IPS-15b (cell line): ENCODE measurements at regions not wholly inside any gene's neighbourhood (a gene's known extent, or its start where the extent isn't known, plus 50 kb on each side); places are given as distances from the start of the nearest gene placed in this dataset.
"Not testable (repeated sequence)": the region's sequence is repeated elsewhere in the genome, so short reads cannot be mapped to it uniquely, and the experiment has no call there.

Experiments used
- H3K27me3 ChIP-seq: one replicate; pipeline ENCODE4 v1.6.1; 2013; ENCODE audit warnings: low read length; ENCODE audit not compliant: control insufficient read depth, insufficient read depth
- H3K36me3 ChIP-seq: one replicate; pipeline ENCODE4 v1.6.1; 2013; ENCODE audit warnings: low read length; ENCODE audit not compliant: control insufficient read depth, insufficient read depth
- H3K4me1 ChIP-seq: one replicate; pipeline ENCODE4 v1.6.1; 2013; ENCODE audit warnings: mild to moderate bottlenecking, low read length; ENCODE audit not compliant: control insufficient read depth, insufficient read depth
- H3K4me3 ChIP-seq: one replicate; pipeline ENCODE4 v1.5.1; 2013; ENCODE audit warnings: low read depth, low read length
- H3K9ac ChIP-seq: one replicate; pipeline ENCODE4 v1.6.1; 2013; ENCODE audit warnings: low read depth, mild to moderate bottlenecking, low read length
- H3K9me3 ChIP-seq: one replicate; pipeline ENCODE4 v1.6.1; 2013; ENCODE audit warnings: mild to moderate bottlenecking, low read length; ENCODE audit not compliant: control insufficient read depth, insufficient read depth

DNA sequence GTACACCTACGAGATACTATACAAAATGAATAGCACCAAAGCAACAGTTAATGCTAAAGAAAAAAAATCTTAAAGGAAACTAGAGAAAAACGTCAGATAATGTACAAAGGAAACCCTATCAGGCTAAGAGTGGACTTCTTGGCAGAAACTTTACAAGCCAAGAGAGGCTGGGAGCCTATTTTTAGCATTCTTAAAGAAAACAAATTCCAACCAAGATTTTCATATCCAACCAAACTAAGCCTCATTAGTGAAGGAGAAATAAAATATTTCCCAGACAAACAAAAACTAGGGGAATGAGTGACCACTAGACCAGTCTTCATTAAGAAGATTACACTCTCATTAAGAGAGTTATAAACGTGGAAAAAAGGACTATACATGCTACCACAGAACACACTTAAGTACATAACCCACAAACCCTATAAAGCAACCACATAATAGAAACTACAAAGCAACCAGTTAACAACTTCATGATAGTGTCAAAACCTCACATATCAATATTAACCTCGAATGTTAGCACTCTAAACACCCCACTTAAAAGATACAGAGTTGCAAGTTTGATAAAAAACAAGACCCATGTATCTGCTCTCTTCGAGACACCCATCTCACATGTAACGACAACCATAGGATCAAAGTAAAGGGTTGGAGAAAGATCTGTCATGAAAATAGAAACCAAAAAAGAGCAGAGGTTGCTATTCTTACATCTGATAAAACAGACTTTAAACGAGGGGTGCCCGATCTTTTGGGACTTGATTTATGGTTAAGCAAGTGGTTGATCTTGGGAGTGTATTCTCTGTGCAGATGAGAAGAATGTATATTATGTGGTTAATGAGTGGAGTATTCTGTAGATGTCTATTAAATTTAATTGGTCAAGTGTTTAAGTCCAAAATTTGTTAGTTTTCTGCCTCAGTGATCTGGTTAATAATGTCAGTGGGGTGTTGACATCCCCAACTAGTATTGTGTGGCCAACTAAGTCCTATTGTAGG, 1301.4 kb downstream of the PLA2G4A start:
- no peaks in the 10 kb centered on the region for H3K27me3 ChIP-seq
- no peaks in the 10 kb centered on the region for H3K9me3 ChIP-seq
- no peak overlapping the region for H3K4me3 ChIP-seq
- H3K4me1 ChIP-seq = no peaks in the 10 kb centered on the region
- H3K36me3 ChIP-seq = no peaks in the 10 kb centered on the region
- H3K9ac ChIP-seq = no peak overlapping the region

DNA sequence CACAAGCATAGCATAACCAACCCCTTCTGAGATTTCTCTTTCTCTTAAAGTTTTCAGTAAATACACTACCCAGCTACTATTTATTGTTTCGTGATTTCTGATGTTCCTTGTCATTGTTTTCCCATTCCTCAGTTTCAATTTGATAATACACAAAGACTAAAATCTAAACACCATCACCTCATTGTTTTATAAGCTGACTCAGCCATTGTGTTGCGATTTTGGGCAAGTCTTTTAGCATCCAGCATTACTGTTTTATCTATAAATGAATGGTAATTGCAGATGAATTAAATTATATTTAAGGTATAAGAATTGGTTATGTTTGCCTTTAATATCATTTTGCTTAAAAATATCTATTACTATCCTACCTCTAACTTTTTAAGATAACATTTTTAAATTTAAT, 1308.5 kb downstream of the PLA2G4A start:
- Histone ChIP-seq H3K4me3 (no peak overlapping the region), H3K9ac (no peak overlapping the region), H3K36me3 (no peaks in the 10 kb centered on the region), H3K9me3 (no peaks in the 10 kb centered on the region), H3K4me1 (no peaks in the 10 kb centered on the region), H3K27me3 (no peaks in the 10 kb centered on the region)

DNA sequence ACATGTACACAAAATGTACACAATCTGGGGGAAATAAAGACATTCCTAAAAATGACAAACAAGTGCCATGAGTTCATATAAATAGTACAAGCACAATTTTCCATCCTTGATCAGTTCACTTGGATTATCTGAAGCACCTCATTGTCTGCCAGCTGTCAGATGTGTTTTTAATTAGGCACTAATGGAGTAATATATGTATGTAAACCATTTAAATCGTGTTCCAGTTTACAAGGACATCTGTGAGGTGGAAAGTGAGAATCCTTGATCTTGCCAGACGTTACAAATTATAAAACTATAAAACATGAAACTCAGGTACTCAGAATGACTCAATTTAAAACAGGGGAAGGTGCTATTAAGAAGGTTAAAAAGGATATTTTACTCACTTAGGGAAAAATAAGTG, 1312.2 kb downstream of the PLA2G4A start:
- Histone ChIP-seq H3K9me3 (no peaks in the 10 kb centered on the region), H3K4me1 (no peaks in the 10 kb centered on the region), H3K9ac (no peak overlapping the region), H3K4me3 (no peak overlapping the region), H3K27me3 (no peaks in the 10 kb centered on the region), H3K36me3 (no peaks in the 10 kb centered on the region)

DNA sequence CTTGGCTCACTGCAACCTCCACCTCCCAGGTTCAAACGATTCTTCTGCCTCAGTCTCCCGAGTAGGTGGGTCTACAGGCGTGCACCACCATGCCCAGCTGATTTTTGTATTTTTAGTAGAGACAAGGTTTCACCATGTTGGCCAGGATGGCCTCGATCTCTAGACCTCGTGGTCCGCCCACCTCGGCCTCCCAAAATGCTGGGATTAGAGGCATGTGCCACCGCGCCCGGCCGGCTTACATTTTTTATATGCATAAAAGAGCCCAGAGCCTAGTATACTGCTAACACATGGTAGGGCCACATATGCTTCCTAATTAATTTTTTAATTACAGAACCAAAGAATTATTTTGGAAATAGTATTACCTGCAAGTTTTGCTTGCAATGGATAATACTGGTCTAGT, 1325.4 kb downstream of the PLA2G4A start:
- Histone ChIP-seq H3K4me1 (no peaks in the 10 kb centered on the region), H3K36me3 (no peaks in the 10 kb centered on the region), H3K9me3 (no peaks in the 10 kb centered on the region), H3K27me3 (no peaks in the 10 kb centered on the region), H3K4me3 (no peak overlapping the region), H3K9ac (no peak overlapping the region)

DNA sequence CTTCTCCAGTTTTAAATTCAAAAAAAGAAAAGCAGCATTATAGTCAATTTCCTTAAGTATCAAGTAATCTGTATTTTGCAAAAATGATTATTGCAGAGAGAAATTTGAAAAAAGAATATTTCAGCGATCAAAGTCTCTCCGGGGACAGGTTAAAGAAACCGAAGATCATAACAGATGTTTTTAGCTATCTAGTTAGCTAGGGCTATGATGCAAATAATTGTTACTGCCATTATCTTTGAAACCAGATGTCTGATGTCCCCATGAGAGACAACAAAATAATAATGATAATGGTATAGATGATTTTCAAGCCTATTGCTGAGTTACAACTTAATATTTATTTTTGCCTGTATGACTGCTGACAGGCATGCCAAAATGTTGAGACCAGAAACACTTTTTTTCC, 1326.0 kb downstream of the PLA2G4A start:
- no peaks in the 10 kb centered on the region for H3K36me3 ChIP-seq
- H3K9me3 ChIP-seq = no peaks in the 10 kb centered on the region
- H3K9ac ChIP-seq = no peak overlapping the region
- H3K27me3 ChIP-seq = no peaks in the 10 kb centered on the region
- H3K4me3 ChIP-seq = no peak overlapping the region
- no peaks in the 10 kb centered on the region for H3K4me1 ChIP-seq

DNA sequence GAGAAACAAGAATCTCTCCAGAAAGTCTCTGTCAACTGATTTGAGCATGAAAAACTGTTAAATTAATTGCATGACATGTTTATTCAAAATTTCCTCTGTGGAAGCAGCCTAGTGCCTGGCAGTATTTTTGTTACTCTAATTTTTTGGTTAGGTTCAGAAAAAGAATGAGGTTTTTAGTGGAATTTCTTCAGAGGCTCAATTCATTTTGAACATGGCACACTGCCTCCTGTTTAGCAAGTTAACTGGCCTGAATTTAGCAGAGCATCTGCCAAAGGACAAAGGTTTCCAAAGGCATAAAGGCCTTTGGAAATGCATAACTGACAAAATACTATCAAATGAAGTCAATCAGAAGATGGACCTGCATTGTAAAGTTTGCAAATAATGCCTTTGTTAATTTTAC, 1326.5 kb downstream of the PLA2G4A start:
- H3K4me3 ChIP-seq = no peak overlapping the region
- H3K27me3 ChIP-seq = no peaks in the 10 kb centered on the region
- H3K4me1 ChIP-seq = no peaks in the 10 kb centered on the region
- no peak overlapping the region for H3K9ac ChIP-seq
- no peaks in the 10 kb centered on the region for H3K9me3 ChIP-seq
- H3K36me3 ChIP-seq = no peaks in the 10 kb centered on the region

DNA sequence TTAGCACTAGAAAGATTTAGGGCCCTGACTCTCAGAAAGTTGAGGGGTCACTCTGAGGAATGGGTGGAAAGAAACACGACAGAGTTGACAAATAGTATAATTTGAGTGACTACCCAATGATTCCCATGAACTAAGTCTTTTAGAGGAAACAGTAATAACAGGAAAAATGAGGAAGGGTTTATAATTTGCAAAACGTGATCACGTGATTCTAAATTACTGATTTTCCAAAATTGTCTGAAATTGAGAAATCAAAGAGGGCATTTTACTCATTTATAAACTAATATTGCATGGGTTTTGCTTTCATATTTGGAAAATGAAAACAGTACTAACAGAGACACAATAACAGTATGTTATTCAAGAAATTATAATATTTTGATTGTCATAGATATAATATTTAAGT, 1335.7 kb downstream of the PLA2G4A start:
- no peak overlapping the region for H3K4me3 ChIP-seq
- H3K4me1 ChIP-seq = no peaks in the 10 kb centered on the region
- no peak overlapping the region for H3K9ac ChIP-seq
- H3K9me3 ChIP-seq = no peaks in the 10 kb centered on the region
- no peaks in the 10 kb centered on the region for H3K36me3 ChIP-seq
- no peaks in the 10 kb centered on the region for H3K27me3 ChIP-seq

DNA sequence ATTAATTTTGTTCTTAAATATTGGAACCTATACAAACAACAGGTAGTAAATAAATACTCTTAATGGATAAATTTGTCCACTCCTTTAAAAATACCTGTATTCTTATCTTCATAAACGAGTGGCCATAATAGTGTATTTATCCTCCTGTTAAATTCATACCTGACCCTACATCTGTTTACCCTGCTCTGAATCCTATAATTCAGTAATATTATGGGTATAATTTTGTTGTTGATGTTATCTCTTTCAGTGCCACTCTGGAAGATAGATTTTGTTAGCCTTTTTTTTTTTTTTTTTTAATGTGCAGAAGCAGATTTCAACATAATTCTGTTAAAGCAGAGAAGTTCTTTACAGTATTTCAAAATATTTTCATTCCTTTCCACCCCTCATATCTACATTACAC, 1337.9 kb downstream of the PLA2G4A start:
- Histone ChIP-seq H3K4me3 (no peak overlapping the region), H3K9ac (no peak overlapping the region), H3K9me3 (no peaks in the 10 kb centered on the region), H3K27me3 (no peaks in the 10 kb centered on the region), H3K36me3 (no peaks in the 10 kb centered on the region), H3K4me1 (no peaks in the 10 kb centered on the region)

DNA sequence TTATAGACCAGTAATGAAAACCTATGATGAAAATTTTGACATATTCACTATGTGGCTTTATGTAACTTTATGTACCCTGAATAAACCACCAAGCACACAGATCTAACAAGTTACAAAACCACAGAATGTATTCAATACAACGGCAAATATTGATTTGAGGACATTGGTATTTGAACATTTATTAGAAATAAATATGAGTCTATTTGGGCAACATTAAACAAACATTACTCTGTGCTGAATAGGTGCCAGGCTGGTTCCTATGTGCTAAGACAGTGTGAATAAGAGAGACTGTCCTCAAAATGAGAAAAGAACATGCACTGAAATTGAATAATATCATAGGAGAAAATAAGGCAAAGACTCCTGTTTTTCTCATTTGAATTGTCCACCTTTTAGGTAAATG, 1341.2 kb downstream of the PLA2G4A start:
- Histone ChIP-seq H3K27me3 (no peaks in the 10 kb centered on the region), H3K4me1 (no peaks in the 10 kb centered on the region), H3K36me3 (no peaks in the 10 kb centered on the region), H3K4me3 (no peak overlapping the region), H3K9me3 (no peaks in the 10 kb centered on the region), H3K9ac (no peak overlapping the region)

DNA sequence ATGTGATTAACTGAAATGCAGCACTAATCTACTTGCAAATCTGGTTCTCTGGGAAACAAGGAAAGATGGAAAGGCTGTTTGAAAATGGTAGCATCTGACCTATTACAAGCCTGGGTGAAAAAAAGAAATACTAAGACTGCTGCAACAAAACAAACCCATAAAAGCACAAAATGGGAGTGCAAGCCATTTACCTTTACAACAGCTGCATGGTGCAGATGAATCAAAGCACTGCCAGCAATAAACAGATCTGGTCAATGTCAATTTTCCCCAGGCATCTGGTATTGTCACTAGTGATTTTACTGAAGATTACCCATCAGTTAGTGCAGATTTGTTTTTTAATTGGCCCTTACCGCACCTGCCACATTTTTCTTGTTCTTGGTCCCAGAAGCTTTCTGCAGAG, 1341.7 kb downstream of the PLA2G4A start:
- H3K9ac ChIP-seq = no peak overlapping the region
- no peaks in the 10 kb centered on the region for H3K9me3 ChIP-seq
- H3K4me1 ChIP-seq = no peaks in the 10 kb centered on the region

DNA sequence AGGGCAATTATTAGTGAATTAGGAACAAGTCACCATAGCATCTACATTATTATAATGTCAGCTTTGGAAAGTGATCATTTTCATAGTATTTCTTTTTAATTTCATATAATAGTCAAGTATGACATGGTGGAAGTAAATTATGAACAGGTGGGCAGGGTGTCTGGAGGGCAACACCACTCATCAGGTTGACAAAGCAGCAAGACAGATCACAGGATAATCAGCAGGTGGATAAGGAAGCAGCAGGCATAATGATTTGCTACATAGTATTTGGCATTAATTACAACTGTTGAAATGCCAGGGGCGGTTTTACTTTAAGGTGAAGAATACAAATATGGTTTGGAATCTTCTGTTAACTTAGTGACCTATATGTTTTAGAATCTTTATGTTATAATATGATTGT, 1342.2 kb downstream of the PLA2G4A start:
- Histone ChIP-seq H3K4me3 (no peak overlapping the region), H3K9me3 (no peaks in the 10 kb centered on the region), H3K4me1 (no peaks in the 10 kb centered on the region), H3K36me3 (no peaks in the 10 kb centered on the region), H3K27me3 (no peaks in the 10 kb centered on the region), H3K9ac (no peak overlapping the region)

More for the DNA sequence above, 1341.7 kb downstream of the PLA2G4A start:
- H3K4me3 ChIP-seq = no peak overlapping the region
- no peaks in the 10 kb centered on the region for H3K36me3 ChIP-seq
- no peaks in the 10 kb centered on the region for H3K27me3 ChIP-seq

DNA sequence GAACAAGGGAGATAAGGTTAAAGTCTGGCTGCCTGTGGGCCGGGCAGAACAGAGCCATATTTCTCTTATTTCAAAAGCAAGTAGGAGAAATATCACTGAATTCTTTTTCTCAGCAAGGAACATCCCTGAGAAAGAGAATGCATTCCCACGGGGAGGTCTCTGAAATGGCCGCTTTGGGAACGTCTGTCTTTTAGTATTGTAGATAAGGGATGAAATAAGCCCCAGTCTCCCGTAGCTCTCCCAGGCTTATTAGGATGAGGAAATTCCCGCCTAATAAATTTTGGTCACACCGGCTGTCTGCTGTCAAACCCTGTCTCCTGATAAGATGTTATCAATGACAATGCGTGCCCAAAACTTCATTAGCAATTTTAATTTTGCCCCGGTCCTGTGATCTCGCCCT, 1353.3 kb downstream of the PLA2G4A start:
- not testable (repeated sequence) for H3K36me3 ChIP-seq, H3K27me3 ChIP-seq, H3K9ac ChIP-seq, H3K9me3 ChIP-seq, H3K4me3 ChIP-seq, H3K4me1 ChIP-seq
